PC-3 (cell line): ENCODE measurements at regions not wholly inside any gene's neighbourhood (a gene's known extent, or its start where the extent isn't known, plus 50 kb on each side); places are given as distances from the start of the nearest gene placed in this dataset.
"Not testable (repeated sequence)": the region's sequence is repeated elsewhere in the genome, so short reads cannot be mapped to it uniquely, and the experiment has no call there.

ENCODE experiments used
- ATAC-seq: fragments of 200-7000 bp; cut with Tn5 transposase; 2 replicates; pipeline ENCODE4 v1.9.1; 2020; ENCODE audit warnings: mild to moderate bottlenecking, moderate library complexity
- BruUV-seq: library from RNA; stranded (reverse); fragments of 400-500 nt; replicated peaks from 2 replicates; lab custom pipeline; 2021; lab: Mats Ljungman, UMichigan
- CTCF ChIA-PET: fragments of 300-600 bp; sonication (Branson Sonifier 250); formaldehyde crosslinking; loops from one replicate; lab custom pipeline; 2022; ENCODE audit warnings: antibody characterized with exemption; lab: Charles Lee
- POLR2A ChIA-PET: fragments of 300-600 bp; sonication (Branson Sonifier 250); formaldehyde crosslinking; loops from one replicate; lab custom pipeline; 2022; ENCODE audit warnings: antibody characterized with exemption; ENCODE audit not compliant: unreplicated experiment; lab: Charles Lee
- DNase-seq: peaks from one replicate; pipeline ENCODE4 v3.0.0-alpha.2; 2015
- H2AFZ ChIP-seq: fragments of 300-600 bp; sonication (generic); 2 replicates; pipeline ENCODE4 v1.6.0; 2016; ENCODE audit warnings: antibody characterized with exemption, low read length
- H3F3A ChIP-seq: fragments of 300-600 bp; sonication (generic); one replicate; pipeline ENCODE4 v1.6.0; 2017; ENCODE audit warnings: antibody characterized with exemption, low read length, control low read depth, mild to moderate bottlenecking; ENCODE audit not compliant: unreplicated experiment
- H3K27ac ChIP-seq: fragments of 300-600 bp; sonication (generic); 2 replicates; pipeline ENCODE4 v1.5.1; 2016; ENCODE audit warnings: mild to moderate bottlenecking, low read length
- H3K27me3 ChIP-seq: fragments of 300-600 bp; sonication (generic); 2 replicates; pipeline ENCODE4 v1.6.1; 2016; ENCODE audit warnings: low read length, mixed read lengths
- H3K36me3 ChIP-seq: fragments of 300-600 bp; sonication (generic); 2 replicates; pipeline ENCODE4 v1.6.1; 2016; ENCODE audit warnings: low read depth, mixed run types, low read length, mixed read lengths
- H3K4me1 ChIP-seq: fragments of 300-600 bp; sonication (generic); 2 replicates; pipeline ENCODE4 v1.5.1; 2016; ENCODE audit warnings: low read length; ENCODE audit not compliant: insufficient read depth
- H3K4me2 ChIP-seq: fragments of 300-600 bp; sonication (generic); 2 replicates; pipeline ENCODE4 v1.6.0; 2016; ENCODE audit warnings: low read length
- H3K4me3 ChIP-seq: fragments of 300-600 bp; sonication (generic); 2 replicates; pipeline ENCODE4 v1.5.1; 2016; ENCODE audit warnings: mild to moderate bottlenecking, low read length, mixed read lengths
- H3K79me2 ChIP-seq: fragments of 300-600 bp; sonication (generic); 2 replicates; pipeline ENCODE4 v1.6.1; 2017; ENCODE audit warnings: low read length, mixed read lengths
- H3K9ac ChIP-seq: fragments of 300-600 bp; sonication (generic); 2 replicates; pipeline ENCODE4 v1.6.0; 2016; ENCODE audit warnings: mild to moderate bottlenecking, low read length
- H3K9me2 ChIP-seq: fragments of 300-600 bp; sonication (generic); replicated peaks from 2 replicates; pipeline ENCODE4 v1.6.1; 2016; ENCODE audit warnings: mixed run types, low read length, mixed read lengths
- H3K9me3 ChIP-seq: fragments of 300-600 bp; sonication (generic); 2 replicates; pipeline ENCODE4 v1.6.1; 2016; ENCODE audit warnings: low read length, mixed read lengths
- H4K20me1 ChIP-seq: fragments of 300-600 bp; sonication (generic); 2 replicates; pipeline ENCODE4 v1.6.1; 2016; ENCODE audit warnings: low read length, mixed read lengths
- intact Hi-C: fragments of 100-400 bp; cut with micrococcal nuclease; formaldehyde crosslinking; loops from 2 replicates; pipeline ENCODE4 v1.9.0; 2023

DNA sequence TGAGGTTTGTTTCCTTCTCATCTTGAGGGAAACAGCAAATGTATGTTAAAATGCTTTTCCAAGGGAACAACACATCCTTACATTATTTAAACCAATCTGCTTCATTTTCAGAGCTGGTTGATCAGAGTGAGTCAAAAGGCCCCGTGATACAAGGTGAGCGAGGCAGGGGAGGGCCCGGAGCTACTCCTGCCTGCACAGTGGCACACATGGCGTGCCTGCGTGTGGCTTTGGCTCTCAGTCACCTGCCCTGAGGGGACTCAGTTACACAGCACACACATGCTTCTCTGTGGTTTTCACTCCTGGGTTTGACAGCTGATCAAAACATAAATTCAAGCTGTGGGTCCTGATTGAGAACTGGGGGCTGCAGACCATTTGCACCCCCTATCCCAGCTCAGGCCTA is 105.3 kb downstream of the NSUN5 start:
- not testable (repeated sequence) for DNase-seq

DNA sequence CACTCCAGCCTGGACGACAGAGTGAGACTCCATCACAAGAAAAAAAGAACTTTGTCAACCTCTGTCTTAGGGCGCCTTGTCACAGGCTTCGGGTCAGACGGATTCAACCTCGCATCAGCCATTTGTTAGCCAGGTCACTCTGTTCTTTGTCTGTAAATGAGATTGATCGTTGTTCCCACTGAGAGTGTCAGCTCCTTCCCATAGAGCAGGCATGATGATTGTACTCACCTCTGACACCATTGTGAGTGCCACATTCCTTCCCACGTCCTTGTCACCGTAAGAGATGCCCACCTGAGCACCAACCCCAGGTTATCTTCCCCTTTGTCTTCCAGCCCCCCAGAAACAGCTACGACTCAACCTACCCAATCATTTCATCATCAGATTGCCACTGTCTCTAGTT is 107.4 kb downstream of the NSUN5 start:
- H4K20me1 ChIP-seq, H3K4me2 ChIP-seq, ATAC-seq, intact Hi-C loops, BruUV-seq, H3K9me3 ChIP-seq, H3F3A ChIP-seq, H3K27me3 ChIP-seq, CTCF ChIA-PET, POLR2A ChIA-PET, H3K4me3 ChIP-seq, H3K9me2 ChIP-seq, DNase-seq, H2AFZ ChIP-seq, H3K4me1 ChIP-seq, H3K9ac ChIP-seq, H3K27ac ChIP-seq, H3K79me2 ChIP-seq, H3K36me3 ChIP-seq: not testable (repeated sequence)

More for the DNA sequence above, 105.3 kb downstream of the NSUN5 start:
- H3K27ac ChIP-seq, H3K4me2 ChIP-seq, H4K20me1 ChIP-seq, H3K36me3 ChIP-seq, H3K27me3 ChIP-seq, H2AFZ ChIP-seq, H3K4me1 ChIP-seq, H3K9ac ChIP-seq, BruUV-seq, H3K4me3 ChIP-seq, intact Hi-C loops, H3F3A ChIP-seq, H3K9me2 ChIP-seq, H3K9me3 ChIP-seq, H3K79me2 ChIP-seq, CTCF ChIA-PET, POLR2A ChIA-PET: not testable (repeated sequence)
- ATAC-seq: peak; percentile 76

DNA sequence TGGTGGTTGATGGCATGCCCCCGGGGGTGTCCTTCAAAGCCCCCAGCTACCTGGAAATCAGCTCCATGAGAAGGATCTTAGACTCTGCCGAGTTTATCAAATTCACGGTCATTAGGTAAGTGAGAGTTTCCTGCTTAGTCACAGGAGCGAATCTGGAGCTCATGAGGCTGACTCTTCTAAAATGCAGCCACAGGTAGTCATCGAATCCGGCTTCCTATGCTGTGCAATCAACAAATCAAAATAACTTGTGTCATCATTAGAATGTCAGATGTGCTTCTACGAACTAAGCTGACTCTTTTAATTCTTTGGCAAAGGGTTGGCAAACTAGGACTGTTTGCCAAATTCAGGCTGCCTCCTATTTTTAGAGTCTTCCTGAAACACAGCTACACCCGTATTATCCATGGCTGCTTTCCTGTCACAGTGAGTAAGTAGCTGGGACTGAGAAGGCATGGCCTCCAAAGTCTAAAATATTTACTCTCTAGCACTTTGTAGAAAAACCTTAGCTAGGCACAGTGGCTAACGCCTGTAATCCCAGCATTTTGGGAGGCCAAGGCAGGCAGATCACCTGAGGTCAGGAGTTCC is 108.0 kb downstream of the NSUN5 start:
- intact Hi-C loops, H3F3A ChIP-seq: not testable (repeated sequence)
- TSS peak; percentile 39 for BruUV-seq

DNA sequence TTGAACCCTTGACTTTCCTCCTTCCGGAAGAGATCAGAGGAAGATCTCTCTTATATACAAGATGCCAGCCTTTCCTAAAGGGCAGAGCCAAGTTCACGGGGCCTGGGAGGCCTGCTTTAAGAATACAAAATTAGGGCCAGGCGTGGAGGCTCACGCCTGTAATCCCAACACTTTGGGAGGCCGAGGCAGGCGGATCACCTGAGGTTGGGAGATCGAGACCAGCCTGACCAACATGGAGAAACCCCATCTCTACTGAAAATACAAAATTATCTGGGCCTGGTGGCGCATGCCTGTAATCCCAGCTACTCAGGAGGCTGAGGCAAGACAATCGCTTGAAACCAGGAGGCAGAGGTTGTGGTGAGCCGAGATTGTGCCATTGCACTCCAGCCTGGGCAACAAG is 108.2 kb upstream of the SPDYE9 start:
- H3K9ac ChIP-seq, H3K27me3 ChIP-seq, BruUV-seq, H3K27ac ChIP-seq, H3K4me3 ChIP-seq, H3F3A ChIP-seq, intact Hi-C loops, ATAC-seq, H3K4me1 ChIP-seq, H3K9me3 ChIP-seq, H2AFZ ChIP-seq, H3K4me2 ChIP-seq, H3K36me3 ChIP-seq, POLR2A ChIA-PET, H4K20me1 ChIP-seq, CTCF ChIA-PET, H3K79me2 ChIP-seq, DNase-seq, H3K9me2 ChIP-seq: not testable (repeated sequence)

More for the DNA sequence above, 108.0 kb downstream of the NSUN5 start:
- H3K79me2 ChIP-seq, H3K9me2 ChIP-seq, POLR2A ChIA-PET, H3K36me3 ChIP-seq, CTCF ChIA-PET, H3K27me3 ChIP-seq, H3K9ac ChIP-seq, H4K20me1 ChIP-seq, H2AFZ ChIP-seq, H3K4me1 ChIP-seq, H3K4me2 ChIP-seq, H3K9me3 ChIP-seq, H3K4me3 ChIP-seq, H3K27ac ChIP-seq, DNase-seq: not testable (repeated sequence)
- peak; percentile 73 for ATAC-seq

DNA sequence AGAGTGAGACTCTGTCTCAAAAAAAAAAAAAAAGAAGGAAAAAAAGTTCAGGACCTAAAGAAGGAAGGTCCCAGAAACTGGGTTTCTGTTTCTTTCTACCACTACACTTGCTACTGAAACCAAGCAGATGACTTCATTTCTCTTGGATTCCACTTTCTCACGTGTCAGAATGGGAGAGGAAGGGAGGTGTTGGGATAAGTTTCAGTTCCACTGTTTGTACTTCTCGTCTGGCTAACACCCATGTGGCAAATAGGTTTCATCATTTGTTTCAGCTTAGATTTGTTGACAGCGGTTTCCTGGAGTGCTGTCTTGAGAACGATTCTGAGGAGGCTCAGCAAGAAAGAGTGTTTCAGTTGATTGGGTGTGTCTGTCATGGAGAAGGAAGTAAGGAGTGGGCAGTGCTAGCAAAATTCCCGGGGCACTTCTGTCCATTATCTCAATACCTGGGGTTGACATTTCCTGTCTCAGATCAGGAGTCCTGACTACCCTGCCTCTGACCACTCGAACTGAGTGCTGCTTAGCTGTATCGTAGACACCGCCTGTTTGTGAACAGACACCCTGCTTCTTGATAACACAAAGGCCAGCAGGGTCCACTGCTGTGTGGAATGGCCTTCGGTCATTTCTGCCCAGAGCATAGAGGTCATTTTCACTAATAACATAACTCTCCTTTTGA is 104.8 kb upstream of the SPDYE9 start:
- H3K4me3 ChIP-seq, intact Hi-C loops, H3K4me2 ChIP-seq, H3K27me3 ChIP-seq, H3K9me2 ChIP-seq, H3F3A ChIP-seq, H3K4me1 ChIP-seq, DNase-seq, H3K27ac ChIP-seq, H3K9ac ChIP-seq, H4K20me1 ChIP-seq, POLR2A ChIA-PET, ATAC-seq, H3K9me3 ChIP-seq, H3K36me3 ChIP-seq, H2AFZ ChIP-seq, H3K79me2 ChIP-seq, CTCF ChIA-PET: not testable (repeated sequence)
- TSS peak; percentile 28 for BruUV-seq

DNA sequence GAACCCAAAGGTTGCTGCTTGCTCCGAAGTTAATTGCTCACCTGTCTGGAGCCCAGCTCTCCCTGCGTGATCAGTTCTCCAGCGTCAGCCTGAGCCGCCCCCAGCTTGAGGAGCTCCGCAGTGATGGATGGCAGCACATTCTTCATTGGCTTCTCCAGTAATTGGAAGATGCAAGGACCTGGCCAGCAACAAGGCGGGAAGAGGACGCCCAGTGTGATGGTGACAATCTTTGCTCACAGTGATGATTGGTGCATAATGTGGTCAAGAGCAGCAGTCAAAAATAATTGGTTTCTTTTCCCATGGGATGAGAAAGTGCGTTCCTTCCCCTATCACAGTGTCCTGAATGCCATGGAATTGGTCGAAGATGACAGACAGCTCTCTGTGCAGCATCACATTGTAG is 102.4 kb upstream of the SPDYE9 start:
- not testable (repeated sequence) for BruUV-seq, DNase-seq

More for the DNA sequence above, 102.4 kb upstream of the SPDYE9 start:
- H3K9me2 ChIP-seq, H2AFZ ChIP-seq, H3K36me3 ChIP-seq, H3K4me1 ChIP-seq, POLR2A ChIA-PET, H3K27ac ChIP-seq, H4K20me1 ChIP-seq, H3K79me2 ChIP-seq, H3K9me3 ChIP-seq, intact Hi-C loops, H3K27me3 ChIP-seq, ATAC-seq, CTCF ChIA-PET, H3K9ac ChIP-seq, H3F3A ChIP-seq, H3K4me3 ChIP-seq, H3K4me2 ChIP-seq: not testable (repeated sequence)
